HG02610 (cell line): ENCODE measurements at regions not wholly inside any gene's neighbourhood (a gene's known extent, or its start where the extent isn't known, plus 50 kb on each side); places are given as distances from the start of the nearest gene placed in this dataset.
"Not testable (repeated sequence)": the region's sequence is repeated elsewhere in the genome, so short reads cannot be mapped to it uniquely, and the experiment has no call there.

ENCODE experiments used
- ATAC-seq: cut with Tn5 transposase; IDR thresholded peaks from one replicate; pipeline ENCODE4 v1.9.1; 2021; ENCODE audit warnings: mild to moderate bottlenecking, moderate library complexity; ENCODE audit not compliant: unreplicated experiment

DNA sequence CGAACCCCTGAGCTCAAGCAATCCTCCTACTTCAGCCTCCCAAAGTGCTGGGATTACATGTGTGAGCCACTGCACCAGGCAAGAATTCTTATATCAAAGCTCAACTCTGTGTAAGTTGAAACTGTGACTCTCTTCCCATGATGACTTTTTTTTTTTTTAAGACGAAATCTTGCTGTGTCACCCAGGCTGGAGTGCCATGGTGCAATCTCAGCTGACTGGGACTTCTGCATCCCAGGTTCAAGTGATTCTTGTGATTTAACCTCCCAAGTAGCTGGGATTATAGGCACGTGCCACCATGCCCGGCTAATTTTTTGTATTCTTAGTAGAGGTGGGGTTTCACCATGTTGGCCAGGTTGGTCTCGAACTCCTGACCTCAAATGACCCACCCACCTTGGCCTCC, 51.6 kb upstream of the WAC start:
- ATAC-seq: not testable (repeated sequence)

DNA sequence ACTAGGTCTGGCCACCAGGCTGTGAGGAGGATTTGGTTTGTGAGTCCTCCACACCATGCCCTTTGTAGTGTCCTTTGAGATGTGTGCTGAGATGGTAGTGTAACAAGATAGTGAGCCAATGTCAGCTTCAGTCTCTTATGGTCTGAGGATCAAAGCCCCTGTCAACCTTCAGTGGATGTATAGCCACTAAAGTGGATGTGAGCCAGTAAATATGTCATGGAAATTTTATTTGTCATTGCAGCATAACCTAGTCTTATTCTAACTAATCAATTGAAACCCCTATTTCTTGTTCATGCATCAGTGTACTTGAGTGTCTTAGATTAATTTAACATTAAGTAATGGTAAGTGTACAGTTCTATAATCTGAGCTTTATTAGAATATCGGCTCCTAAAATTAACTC, 51.0 kb upstream of the WAC start:
- no peak for ATAC-seq
